Gastroesophageal sphincter (tissue), 3 donors: ENCODE measurements at regions not wholly inside any gene's neighbourhood (a gene's known extent, or its start where the extent isn't known, plus 50 kb on each side); places are given as distances from the start of the nearest gene placed in this dataset.

ENCODE experiments used
- CTCF ChIP-seq, 4 experiments: fragments of 200-600 bp in 2 of 4; fragments of 450-650 bp in 2 of 4; sonication (generic) in 1 of 4; IDR thresholded peaks; one replicate each; pipeline ENCODE4 v1.5.1; 2017 to 2019; ENCODE audit warnings: antibody characterized with exemption in 4 of 4, mild to moderate bottlenecking in 2 of 4, moderate library complexity in 2 of 4
- POLR2A ChIP-seq, 2 donors: fragments of 450-650 bp; IDR thresholded peaks; one replicate each; pipeline ENCODE4 v1.6.1; 2017; ENCODE audit warnings: antibody characterized with exemption in 2 of 2, mild to moderate bottlenecking in 2 of 2, moderate library complexity in 1 of 2
- POLR2AphosphoS5 ChIP-seq: sonication (generic); formaldehyde crosslinking; IDR thresholded peaks from one replicate; pipeline ENCODE4 v1.6.1; 2017; ENCODE audit warnings: antibody characterized with exemption

- no peak for TF ChIP-seq CTCF (IDR thresholded peaks at IDR 0.05)
- no peak for TF ChIP-seq POLR2AphosphoS5
- no peak for TF ChIP-seq POLR2A (IDR thresholded peaks at IDR 0.05)
These were observed 407.2 kb upstream of the SGCD start for GRCh38 chr5:155919725-155920124.
